ENCODE measurements at regions not wholly inside any gene's neighbourhood (a gene's known extent, or its start where the extent isn't known, plus 50 kb on each side); places are given as distances from the start of the nearest gene placed in this dataset.

DNA sequence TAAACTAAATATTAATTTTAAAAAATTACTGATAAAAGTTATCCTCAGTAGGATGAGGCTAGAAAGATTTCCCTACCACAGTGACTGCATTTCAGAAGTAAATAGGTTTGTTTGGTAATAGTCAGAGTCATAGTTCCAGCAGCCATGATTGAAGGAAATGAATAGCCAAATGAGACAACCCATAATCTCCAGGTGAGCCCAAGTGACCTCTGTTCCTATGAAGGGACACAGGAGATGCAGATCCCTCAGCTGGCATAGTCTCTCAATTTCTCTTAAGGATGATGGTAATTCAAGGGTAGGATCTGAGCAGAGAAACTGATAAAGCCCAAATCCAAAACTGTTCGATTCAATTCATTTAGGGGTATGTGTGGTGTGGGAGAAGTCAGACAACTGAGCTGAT lies 461.8 kb downstream of the RAP2B start:
- TF ChIP-seq, protein P1, sequence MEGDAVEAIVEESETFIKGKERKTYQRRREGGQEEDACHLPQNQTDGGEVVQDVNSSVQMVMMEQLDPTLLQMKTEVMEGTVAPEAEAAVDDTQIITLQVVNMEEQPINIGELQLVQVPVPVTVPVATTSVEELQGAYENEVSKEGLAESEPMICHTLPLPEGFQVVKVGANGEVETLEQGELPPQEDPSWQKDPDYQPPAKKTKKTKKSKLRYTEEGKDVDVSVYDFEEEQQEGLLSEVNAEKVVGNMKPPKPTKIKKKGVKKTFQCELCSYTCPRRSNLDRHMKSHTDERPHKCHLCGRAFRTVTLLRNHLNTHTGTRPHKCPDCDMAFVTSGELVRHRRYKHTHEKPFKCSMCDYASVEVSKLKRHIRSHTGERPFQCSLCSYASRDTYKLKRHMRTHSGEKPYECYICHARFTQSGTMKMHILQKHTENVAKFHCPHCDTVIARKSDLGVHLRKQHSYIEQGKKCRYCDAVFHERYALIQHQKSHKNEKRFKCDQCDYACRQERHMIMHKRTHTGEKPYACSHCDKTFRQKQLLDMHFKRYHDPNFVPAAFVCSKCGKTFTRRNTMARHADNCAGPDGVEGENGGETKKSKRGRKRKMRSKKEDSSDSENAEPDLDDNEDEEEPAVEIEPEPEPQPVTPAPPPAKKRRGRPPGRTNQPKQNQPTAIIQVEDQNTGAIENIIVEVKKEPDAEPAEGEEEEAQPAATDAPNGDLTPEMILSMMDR (IDR thresholded peaks at IDR 0.05 in 2 of 3, conservative IDR thresholded peaks at IDR 0.05 in 1 of 3; ENCODE audit: control insufficient read depth in 2 of 3, extremely low read depth in 1 of 3, insufficient read depth in 1 of 3, low read depth in 3 of 3, low read length in 3 of 3) = no peak
- TF ChIP-seq POLR2AphosphoS5 (IDR thresholded peaks at IDR 0.05; ENCODE audit: low read length) (no peak), EP300 (IDR thresholded peaks at IDR 0.05; ENCODE audit: borderline replicate concordance in 1 of 2, control insufficient read depth in 1 of 2, low read depth in 2 of 2, low read length in 2 of 2) (no peak), POLR2A (IDR thresholded peaks at IDR 0.05; ENCODE audit: low read depth, low read length) (no peak), BHLHE40 (IDR thresholded peaks at IDR 0.05; ENCODE audit: borderline replicate concordance in 1 of 2, low read depth in 2 of 2, low read length in 1 of 2) (no peak)

Data from GM12878 (cell line).